HG02759 (cell line): ENCODE measurements at regions not wholly inside any gene's neighbourhood (a gene's known extent, or its start where the extent isn't known, plus 50 kb on each side); places are given as distances from the start of the nearest gene placed in this dataset.

ENCODE experiments used
- ATAC-seq: cut with Tn5 transposase; IDR thresholded peaks from one replicate; pipeline ENCODE4 v1.9.1; 2021; ENCODE audit warnings: mild to moderate bottlenecking, moderate library complexity; ENCODE audit not compliant: unreplicated experiment

- peak; percentile 97 for ATAC-seq
These were observed 82.9 kb upstream of the C1QTNF9B start for GRCh38 chr13:23980160-23980551.

DNA sequence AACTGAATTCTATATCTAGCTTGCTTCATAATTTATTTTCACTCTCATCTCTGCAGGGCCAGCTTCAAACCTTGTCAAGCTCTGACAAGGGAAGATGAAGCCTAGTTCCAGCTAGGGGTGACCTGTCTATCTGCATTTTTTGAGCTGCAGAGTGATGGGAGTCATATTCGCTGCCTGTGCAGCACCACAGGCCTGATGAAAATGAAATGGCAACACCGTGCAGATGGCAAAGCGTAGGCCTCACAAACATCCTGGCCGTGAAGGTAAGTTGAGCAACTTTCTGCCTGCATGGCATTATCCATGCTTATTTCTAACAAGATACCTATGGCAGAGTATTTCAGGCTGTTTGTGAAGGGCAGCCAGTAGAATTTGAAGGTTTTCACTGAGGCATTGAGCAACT lies 86.4 kb upstream of the C1QTNF9B start:
- ATAC-seq = no peak

GRCh38 chr13:23984546-23984945 lies 87.2 kb upstream of the C1QTNF9B start:
- ATAC-seq = no peak

GRCh38 chr13:23985060-23985459 lies 87.8 kb upstream of the C1QTNF9B start:
- no peak for ATAC-seq

- ATAC-seq = no peak
These were observed 88.5 kb upstream of the C1QTNF9B start for GRCh38 chr13:23985839-23986238.

DNA sequence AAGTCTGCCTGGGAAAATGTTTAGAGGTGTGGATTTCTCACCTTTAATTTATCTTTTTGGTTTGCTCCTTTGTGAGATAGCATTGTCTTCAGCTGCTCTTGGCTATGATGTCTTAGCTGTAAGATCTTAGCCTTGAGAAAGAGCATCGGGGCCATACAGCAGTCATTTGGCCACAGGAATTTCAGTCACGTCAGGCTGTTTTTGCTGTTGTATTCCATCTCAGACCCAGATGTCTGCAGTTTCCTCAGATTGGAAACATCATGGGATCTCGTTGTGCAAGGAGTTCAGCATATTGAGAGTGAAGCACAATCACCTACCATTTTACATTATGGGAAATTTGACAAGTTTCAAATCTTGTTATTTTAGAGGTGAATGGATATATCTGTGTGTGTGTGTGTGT lies 89.3 kb upstream of the C1QTNF9B start:
- ATAC-seq = no peak

GRCh38 chr13:23987331-23987894 lies 90.1 kb upstream of the C1QTNF9B start:
- no peak for ATAC-seq

DNA sequence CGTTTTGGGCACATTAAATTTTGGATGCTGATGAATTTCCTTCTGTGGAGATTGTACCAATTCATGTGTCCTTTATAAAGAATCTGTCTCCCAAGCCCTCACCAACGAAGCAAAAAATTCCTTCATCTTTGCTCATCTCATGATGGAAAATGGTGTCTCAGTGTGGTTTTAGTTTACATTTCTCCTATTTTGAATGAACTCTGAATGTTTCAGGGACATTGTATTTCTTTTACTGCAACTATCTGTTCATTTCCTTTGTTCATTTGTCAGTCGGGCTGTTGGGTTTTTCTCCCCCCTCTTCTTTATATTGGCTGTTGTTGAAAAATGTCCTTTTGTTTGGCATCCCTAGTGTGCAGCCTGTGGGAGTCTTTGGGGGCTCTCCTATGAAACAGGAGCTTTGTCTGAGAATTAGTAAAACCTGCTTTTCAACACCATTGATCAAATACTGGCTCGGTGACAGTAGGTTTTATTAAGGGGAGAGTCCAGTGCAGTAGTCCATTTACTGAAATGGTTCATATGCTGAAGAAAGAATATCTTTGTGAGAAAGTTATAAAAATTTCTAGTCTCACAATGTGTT lies 91.3 kb upstream of the C1QTNF9B start:
- ATAC-seq = no peak

- ATAC-seq = no peak
These were observed 93.2 kb upstream of the C1QTNF9B start for GRCh38 chr13:23990455-23990854.

DNA sequence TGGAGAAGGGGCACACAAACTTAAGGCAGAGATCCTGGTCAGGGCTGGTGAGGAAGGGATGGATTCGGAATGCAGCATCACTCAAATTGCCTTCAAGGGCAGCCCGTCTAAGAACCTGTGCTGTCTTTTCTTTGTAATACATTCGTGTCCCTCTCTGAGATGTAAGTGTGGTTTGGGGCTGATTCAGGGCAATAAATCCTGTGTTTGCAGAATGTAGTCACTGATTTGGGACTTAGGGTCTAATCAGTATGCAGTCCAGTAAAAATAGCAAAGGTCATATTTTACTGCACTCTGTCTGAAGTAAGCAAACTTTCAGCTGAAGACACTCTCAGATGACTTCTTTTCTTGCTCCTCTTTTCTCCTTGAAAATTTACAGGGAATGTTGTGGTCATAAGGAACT lies 93.8 kb upstream of the C1QTNF9B start:
- ATAC-seq = no peak

GRCh38 chr13:23992781-23993679 lies 95.7 kb upstream of the C1QTNF9B start:
- no peak for ATAC-seq

DNA sequence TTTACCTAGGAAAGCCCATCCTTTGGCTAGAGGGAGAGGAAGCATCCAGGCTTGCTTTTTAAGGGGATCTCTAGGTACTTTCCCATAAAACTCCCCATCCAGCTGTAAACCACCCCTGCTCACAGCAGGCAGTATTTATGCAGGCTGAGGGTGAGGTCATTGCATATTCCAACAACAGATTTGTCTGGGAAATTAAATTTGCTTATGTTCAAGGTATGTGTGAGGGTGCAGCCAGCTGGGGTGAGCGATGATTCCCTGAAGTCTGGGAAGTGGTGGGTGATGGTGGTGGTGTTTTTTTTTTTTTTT lies 96.3 kb upstream of the C1QTNF9B start:
- ATAC-seq = no peak

- no peak for ATAC-seq
These were observed 98.2 kb upstream of the C1QTNF9B start for GRCh38 chr13:23995283-23996073.

- peak; percentile 53 for ATAC-seq
These were observed 99.2 kb upstream of the C1QTNF9B start for GRCh38 chr13:23996456-23996855.

DNA sequence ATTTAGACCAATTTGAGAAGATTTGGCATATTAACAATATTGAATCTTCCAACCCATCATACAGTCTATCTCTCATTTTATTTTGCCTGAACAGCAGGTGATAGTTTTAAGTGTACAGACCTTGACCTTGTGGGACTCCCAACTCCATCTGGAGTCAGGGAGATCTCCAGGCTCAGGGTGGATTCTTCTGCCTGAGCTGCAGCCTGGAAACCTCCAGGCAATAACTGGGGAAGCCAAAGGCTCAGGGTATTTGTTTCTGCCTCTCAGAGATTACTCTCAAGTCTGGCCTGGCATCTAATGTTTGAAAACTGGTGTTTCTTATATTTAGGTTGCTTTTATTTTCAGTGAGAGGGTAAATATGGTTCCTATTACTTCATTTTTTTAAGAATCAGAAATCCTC lies 102.1 kb upstream of the C1QTNF9B start:
- ATAC-seq = no peak

DNA sequence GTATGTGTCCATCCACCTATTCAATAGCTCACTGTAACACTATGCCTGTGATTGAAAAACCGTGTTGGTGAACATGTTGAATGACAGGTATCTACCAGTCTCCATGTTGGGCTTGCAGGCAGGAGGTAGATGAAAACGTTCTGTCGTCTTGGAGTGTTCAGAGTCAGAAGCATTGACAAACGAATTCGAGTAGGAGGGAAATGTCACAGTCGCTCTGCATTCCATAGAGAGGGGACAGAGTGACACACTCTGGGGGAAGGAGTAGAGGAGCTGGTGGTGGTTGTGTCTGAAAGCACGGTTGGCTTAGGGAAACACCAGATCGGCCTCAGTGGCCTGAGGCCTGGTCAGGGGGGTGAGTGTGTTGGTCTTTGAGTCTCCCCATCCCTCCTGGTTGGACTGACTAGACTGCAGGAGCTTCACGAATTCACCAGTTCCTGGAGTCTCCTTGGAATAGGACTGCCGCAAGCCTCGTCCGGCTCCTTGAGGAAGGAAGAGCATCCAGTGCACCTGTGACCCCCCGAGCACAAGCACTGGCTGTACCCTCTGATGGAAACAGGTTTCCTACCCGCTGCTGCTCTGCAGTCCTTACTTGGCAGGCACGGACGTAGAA lies 105.0 kb upstream of the C1QTNF9B start:
- ATAC-seq = no peak

DNA sequence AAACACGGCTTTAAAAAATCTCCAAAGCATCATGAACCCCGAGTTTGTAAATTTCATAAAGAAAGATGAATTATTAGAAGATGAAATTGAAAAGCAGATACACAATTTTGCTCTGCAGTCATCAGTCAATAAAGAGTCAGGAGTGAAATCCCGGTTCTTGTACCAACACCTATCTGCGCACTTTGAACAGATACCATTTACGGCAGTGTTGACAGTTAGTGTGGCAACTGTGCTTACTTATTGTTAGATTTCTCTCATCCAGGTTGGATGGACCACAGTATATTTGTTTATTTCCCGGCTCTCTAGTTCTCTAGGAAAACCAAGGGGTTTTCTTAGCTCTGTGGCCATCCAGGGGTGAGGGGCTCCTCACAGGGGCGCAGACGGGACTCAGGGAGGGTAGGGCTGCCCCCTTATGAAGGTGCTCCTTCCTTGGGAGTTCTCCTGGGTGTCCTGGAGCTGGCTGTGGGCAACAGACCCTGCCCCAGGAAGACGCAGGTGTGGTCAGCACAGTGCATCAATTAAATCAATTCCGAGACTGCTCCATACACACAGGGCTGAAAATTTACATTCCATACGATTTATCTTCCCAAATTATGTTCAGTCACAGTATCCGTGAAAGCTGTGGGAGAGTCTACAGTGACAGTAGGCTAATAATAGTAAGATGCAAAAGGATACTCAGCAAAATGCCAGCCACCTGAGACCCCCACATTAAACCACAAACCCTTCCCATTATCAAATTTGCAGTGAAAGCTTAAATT lies 107.0 kb upstream of the C1QTNF9B start:
- ATAC-seq = no peak

DNA sequence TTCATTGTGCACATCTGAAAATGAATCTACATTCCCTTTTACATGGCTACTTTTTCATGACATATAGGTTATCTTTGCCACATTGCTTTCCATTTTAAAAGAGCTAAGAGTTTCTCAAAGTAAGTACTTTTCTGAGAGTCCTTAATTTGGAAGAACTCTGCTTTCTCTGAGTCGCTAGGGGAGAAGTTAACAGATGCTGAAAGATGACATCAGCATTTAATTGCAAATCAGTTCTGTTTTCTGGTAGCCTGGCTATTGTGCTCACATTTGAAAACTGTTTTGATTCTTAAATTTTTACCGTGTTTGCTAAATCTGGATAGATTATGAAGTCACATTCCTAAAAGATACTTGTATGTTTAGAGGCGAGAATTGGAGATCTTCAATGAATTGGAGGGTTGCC lies 107.7 kb upstream of the C1QTNF9B start:
- no peak for ATAC-seq

DNA sequence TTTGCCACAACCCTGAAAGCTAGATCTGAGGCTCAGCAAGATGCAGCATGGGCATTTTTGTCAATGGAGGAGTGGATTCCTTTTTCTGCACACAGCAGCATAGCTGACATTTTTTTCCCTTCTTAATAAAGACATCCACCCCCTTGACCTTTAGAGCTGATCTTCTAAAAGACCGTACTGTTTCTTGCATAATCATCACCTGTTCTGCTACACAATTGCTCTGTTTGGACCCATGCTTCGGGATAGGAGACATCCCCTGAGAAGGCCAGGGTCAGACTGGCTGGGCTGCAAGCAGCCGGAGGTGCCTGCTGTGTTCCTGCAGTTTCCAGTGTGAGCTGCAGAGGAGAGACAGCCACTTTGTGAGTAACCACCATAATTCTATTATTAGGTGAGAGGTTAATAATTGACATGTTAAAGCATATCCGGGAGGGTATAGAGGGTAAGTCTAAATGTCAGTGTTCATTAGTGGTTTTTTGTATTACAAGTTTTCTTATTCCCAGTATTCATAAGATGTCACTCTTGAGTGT lies 108.5 kb upstream of the C1QTNF9B start:
- ATAC-seq = peak; percentile 91
